CD14-positive monocyte (primary cell): ENCODE measurements at regions not wholly inside any gene's neighbourhood (a gene's known extent, or its start where the extent isn't known, plus 50 kb on each side); places are given as distances from the start of the nearest gene placed in this dataset.

Source experiments
- DNase-seq, 3 donors: peaks; one replicate each; pipeline ENCODE4 v3.0.0-alpha.2; 2011 to 2022
- H2AFZ ChIP-seq: 2 replicates; pipeline ENCODE4 v1.6.0; 2012; ENCODE audit warnings: mild to moderate bottlenecking, low read depth, low read length, inconsistent platforms; ENCODE audit not compliant: insufficient read depth, poor library complexity, severe bottlenecking
- H3K27ac ChIP-seq, 2 donors: 1 replicate in 1 of 2; 2 replicates in 1 of 2; pipeline ENCODE4 v1.5.1; 2012 to 2013; ENCODE audit warnings: low read length in 2 of 2, control low read depth in 1 of 2, inconsistent platforms in 1 of 2, low read depth in 1 of 2, mild to moderate bottlenecking in 1 of 2
- H3K27me3 ChIP-seq, 2 donors: one replicate each; pipeline versions ENCODE4 v1.6.0 to v1.6.1; 2011 to 2013; ENCODE audit warnings: low read length in 2 of 2; ENCODE audit not compliant: control insufficient read depth in 2 of 2, insufficient read depth in 2 of 2
- H3K36me3 ChIP-seq, 2 donors: replicated peaks in 1 of 2; 1 replicate in 1 of 2; 2 replicates in 1 of 2; pipeline versions ENCODE4 v1.5.1 to v1.6.1; 2012 to 2013; ENCODE audit warnings: low read length in 2 of 2, control low read depth in 1 of 2, inconsistent platforms in 1 of 2, mild to moderate bottlenecking in 1 of 2; ENCODE audit not compliant: insufficient read depth in 2 of 2, control insufficient read depth in 1 of 2
- H3K4me1 ChIP-seq, 2 donors: 1 replicate in 1 of 2; 2 replicates in 1 of 2; pipeline versions ENCODE4 v1.5.1 to v1.6.1; 2012 to 2013; ENCODE audit warnings: low read length in 2 of 2, control low read depth in 1 of 2, inconsistent platforms in 1 of 2, mild to moderate bottlenecking in 1 of 2, moderate library complexity in 1 of 2; ENCODE audit not compliant: insufficient read depth in 2 of 2, control insufficient read depth in 1 of 2
- H3K4me2 ChIP-seq: replicated peaks from 2 replicates; pipeline ENCODE3; 2012; ENCODE audit warnings: low read length, moderate library complexity, mild to moderate bottlenecking; ENCODE audit not compliant: poor library complexity, severe bottlenecking; ENCODE audit errors: extremely low read depth
- H3K4me3 ChIP-seq, 3 experiments: fragments of 200-600 bp in 1 of 3; sonication (generic) in 1 of 3; replicated peaks in 1 of 3; 1 replicate in 2 of 3; 2 replicates in 1 of 3; pipeline ENCODE4 v1.5.1; 2011 to 2013; ENCODE audit warnings: low read length in 3 of 3, mild to moderate bottlenecking in 3 of 3, control low read depth in 2 of 3, low read depth in 2 of 3, inconsistent platforms in 1 of 3, moderate library complexity in 1 of 3
- H3K79me2 ChIP-seq: 2 replicates; pipeline ENCODE4 v1.6.0; 2012; ENCODE audit warnings: mild to moderate bottlenecking, control low read depth, inconsistent platforms, low read length, moderate library complexity; ENCODE audit not compliant: insufficient read depth
- H3K9ac ChIP-seq: 2 replicates; pipeline ENCODE4 v1.6.0; 2017; ENCODE audit warnings: low read length, mild to moderate bottlenecking; ENCODE audit not compliant: insufficient read depth, poor library complexity, severe bottlenecking
- H3K9me3 ChIP-seq, 2 donors: replicated peaks in 1 of 2; 1 replicate in 1 of 2; 2 replicates in 1 of 2; pipeline versions ENCODE4 v1.5.1 to v1.6.1; 2012 to 2013; ENCODE audit warnings: low read length in 2 of 2, control low read depth in 1 of 2; ENCODE audit not compliant: control insufficient read depth in 1 of 2, insufficient read depth in 1 of 2
- H4K20me1 ChIP-seq: 2 replicates; pipeline ENCODE4 v1.6.0; 2012; ENCODE audit warnings: mild to moderate bottlenecking, low read length, control low read depth, moderate library complexity; ENCODE audit not compliant: insufficient read depth
- H3K27ac Mint-ChIP-seq, 7 donors: one replicate each; pipeline ENCODE4 v1.8.0; 2020; ENCODE audit warnings: mild to moderate bottlenecking in 7 of 7, mixed read lengths in 7 of 7, moderate library complexity in 6 of 7, inconsistent platforms in 2 of 7
- H3K27me3 Mint-ChIP-seq, 3 donors: one replicate each; pipeline ENCODE4 v1.8.0; 2021 to 2022; ENCODE audit warnings: low read depth in 3 of 3, mild to moderate bottlenecking in 3 of 3, mixed read lengths in 3 of 3, moderate library complexity in 3 of 3, inconsistent platforms in 1 of 3
- H3K36me3 Mint-ChIP-seq, 2 donors: one replicate each; pipeline ENCODE4 v1.8.0; 2020; ENCODE audit warnings: mixed read lengths in 2 of 2, inconsistent platforms in 1 of 2, mild to moderate bottlenecking in 1 of 2
- H3K4me1 Mint-ChIP-seq: one replicate; pipeline ENCODE4 v1.8.0; 2020; ENCODE audit warnings: mild to moderate bottlenecking, mixed read lengths
- H3K4me3 Mint-ChIP-seq, 2 donors: one replicate each; pipeline ENCODE4 v1.8.0; 2020; ENCODE audit warnings: mild to moderate bottlenecking in 2 of 2, mixed read lengths in 2 of 2, moderate library complexity in 1 of 2
- H3K9me3 Mint-ChIP-seq, 7 donors: one replicate each; pipeline ENCODE4 v1.8.0; 2020 to 2022; ENCODE audit warnings: mixed read lengths in 7 of 7, mild to moderate bottlenecking in 6 of 7, moderate library complexity in 6 of 7, inconsistent platforms in 2 of 7
- CTCF ChIP-seq: fragments of 200-600 bp; IDR thresholded peaks from one replicate; pipeline ENCODE4 v1.8.0; 2022; ENCODE audit warnings: antibody characterized with exemption, mild to moderate bottlenecking
- whole genome bisulfite sequencing: methylation state at CpG from one replicate; pipeline ENCODE4 v1.1.5; 2013; ENCODE audit warnings: missing lambda C conversion rate; ENCODE audit not compliant: insufficient coverage; 5-methylcytosine and 5-hydroxymethylcytosine counted together
- intact Hi-C, 2 donors: fragments of 100-400 bp; cut with micrococcal nuclease; formaldehyde crosslinking; loops; one replicate each; pipeline versions ENCODE4 v1.15.0 to v1.15.1; 2023

- peaks cover 0 to 1% (median 0%) of the 10 kb centered on the region in 3 donors for H3K27me3 Mint-ChIP-seq
- H3K9me3 Mint-ChIP-seq, result peaks cover 0 to 4% (median 2%) of the 10 kb centered on the region in 7 donors
- H3K36me3 Mint-ChIP-seq, result no peaks in the 10 kb centered on the region
- Histone ChIP-seq H3K4me1 (no peaks in the 10 kb centered on the region), H3K4me3 (no peak overlapping the region), H3K9me3 (no peaks in the 10 kb centered on the region), H3K36me3 (no peaks in the 10 kb centered on the region), H3K4me2 (no peak overlapping the region), H3K27ac (no peak overlapping the region), H4K20me1 (no peaks in the 10 kb centered on the region), H3K9ac (no peak overlapping the region), H3K27me3 (no peaks in the 10 kb centered on the region), H3K79me2 (no peaks in the 10 kb centered on the region), H2AFZ (no peak overlapping the region)
- H3K4me1 Mint-ChIP-seq, result no peaks in the 10 kb centered on the region
- no peak for DNase-seq
- H3K27ac Mint-ChIP-seq, result no peak overlapping the region
- no peak overlapping the region for H3K4me3 Mint-ChIP-seq
- WGBS, result 93% methylated on average over 6 of the region's 6 CpGs
- no peak for TF ChIP-seq CTCF
- intact Hi-C loops, result no loop called here
Measured at GRCh38 chr6:104095661-104096416, 763.9 kb downstream of the HACE1 start.

DNA sequence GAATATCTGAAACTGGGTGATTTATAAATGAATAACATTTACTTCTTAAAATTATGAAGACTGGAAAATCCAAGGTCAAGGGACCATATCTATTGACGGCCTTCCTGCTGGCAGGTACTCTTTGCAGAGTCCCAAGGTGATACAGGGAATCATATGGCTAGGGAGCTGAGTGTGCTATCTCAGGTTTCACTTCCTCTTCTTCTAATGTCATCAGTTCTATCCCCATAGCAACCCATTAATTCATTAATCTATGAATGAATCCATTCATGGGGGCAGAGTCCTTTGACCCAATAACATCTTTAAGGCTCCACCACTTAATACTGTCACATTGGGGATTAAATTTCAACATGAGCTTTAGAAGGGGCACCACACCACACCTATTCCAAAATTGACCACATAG lies 772.0 kb downstream of the HACE1 start:
- Histone ChIP-seq H3K4me3 (no peak overlapping the region), H3K9me3 (peaks cover 4 to 16% of the 10 kb centered on the region in 2 donors), H2AFZ (no peak overlapping the region), H3K9ac (no peak overlapping the region), H3K4me1 (no peaks in the 10 kb centered on the region), H3K27me3 (no peaks in the 10 kb centered on the region), H4K20me1 (no peaks in the 10 kb centered on the region), H3K4me2 (no peak overlapping the region), H3K79me2 (no peaks in the 10 kb centered on the region), H3K27ac (no peak overlapping the region), H3K36me3 (no peaks in the 10 kb centered on the region)
- no peaks in the 10 kb centered on the region for H3K36me3 Mint-ChIP-seq
- H3K4me1 Mint-ChIP-seq, result no peaks in the 10 kb centered on the region
- no peak for TF ChIP-seq CTCF
- H3K27me3 Mint-ChIP-seq, result no peaks in the 10 kb centered on the region
- intact Hi-C loops, result no loop called here
- H3K27ac Mint-ChIP-seq, result no peak overlapping the region
- DNase-seq, result no peak
- peaks cover 0 to 18% (median 3%) of the 10 kb centered on the region in 7 donors for H3K9me3 Mint-ChIP-seq
- no peak overlapping the region for H3K4me3 Mint-ChIP-seq
- WGBS, result no CpG with 5 or more reads among the region's 1 CpG
